ENCODE measurements at regions not wholly inside any gene's neighbourhood (a gene's known extent, or its start where the extent isn't known, plus 50 kb on each side); places are given as distances from the start of the nearest gene placed in this dataset.

GRCh38 chr16:5870886-5871691 is 773.5 kb upstream of the EEF2KMT start:
- H3K9me3 ChIP-seq (ENCODE audit: control insufficient read depth, insufficient read depth, low read length) = peaks cover 12% of the 10 kb centered on the region
- no peak overlapping the region for H3K23ac ChIP-seq (ENCODE audit: low read depth, low read length)
- DNase-seq = no peak
- dilution Hi-C loops (cut with HindIII; ENCODE audit: low sequenced_read_pairs, unreplicated experiment) (no loop called here), intact Hi-C loops (cut with micrococcal nuclease) (no loop called here), in situ Hi-C loops (cut with MboI; ENCODE audit: low sequenced_read_pairs) (no loop called here)
- WGBS, 2 experiments (ENCODE audit: extremely low coverage in 2 of 2, insufficient read length in 1 of 2) = 0% methylated on average over 1 of the region's 11 CpGs; no CpG with 5 or more reads in 1 of the 2 experiments
- no peaks in the 10 kb centered on the region for H3K79me1 ChIP-seq (ENCODE audit: low read depth in 1 of 2, low read length in 2 of 2)
- H3K9ac ChIP-seq (ENCODE audit: low read depth, low read length) = no peak overlapping the region
- H3K14ac ChIP-seq (replicated peaks; ENCODE audit: low read depth, low read length) = no peak overlapping the region
- ATAC-seq (ENCODE audit: low read depth) = no peak
- H3K56ac ChIP-seq (ENCODE audit: extremely low read depth, insufficient read depth, low read length) = no peak overlapping the region
- no peak overlapping the region for H3K27ac ChIP-seq (ENCODE audit: insufficient read depth, low read length)
- H4K8ac ChIP-seq (ENCODE audit: low read depth in 2 of 2, low read length in 2 of 2) = no peak overlapping the region
- no TSS peak for BruUV-seq (replicated peaks)
- no peak overlapping the region for H2BK120ac ChIP-seq (ENCODE audit: low read depth, low read length)
- H4K5ac ChIP-seq (ENCODE audit: low read depth, low read length) = no peak overlapping the region
- no peaks in the 10 kb centered on the region for H3K27me3 ChIP-seq (ENCODE audit: control insufficient read depth, insufficient read depth, low read length)
- H4K20me1 ChIP-seq (ENCODE audit: insufficient read depth, low read length) = no peaks in the 10 kb centered on the region
- no peak overlapping the region for H2BK15ac ChIP-seq (ENCODE audit: low read depth, low read length)
- ChIA-PET CTCF (no interaction called here), POLR2A (ENCODE audit: unreplicated experiment) (no interaction called here)
- H2AK9ac ChIP-seq (replicated peaks; ENCODE audit: low read depth, low read length, poor library complexity) = no peak overlapping the region
- H3K4me3 ChIP-seq (ENCODE audit: insufficient read depth, low read depth, low read length) = no peak overlapping the region
- H3K4ac ChIP-seq (ENCODE audit: low read depth, low read length) = no peak overlapping the region
- no peak overlapping the region for H2AK5ac ChIP-seq (ENCODE audit: low read depth, low read length)
- no peak overlapping the region for H4K91ac ChIP-seq (ENCODE audit: insufficient read depth, low read depth, low read length)
- H2BK20ac ChIP-seq (ENCODE audit: low read depth, low read length) = no peak overlapping the region
- no peaks in the 10 kb centered on the region for H3K36me3 ChIP-seq (ENCODE audit: control insufficient read depth, insufficient read depth, low read length)
- no peaks in the 10 kb centered on the region for H3K9me1 ChIP-seq (ENCODE audit: insufficient read depth, low read length)
- H3K4me1 ChIP-seq (ENCODE audit: control insufficient read depth, insufficient read depth, low read length) = no peaks in the 10 kb centered on the region
- TF ChIP-seq NFE2L2 (IDR thresholded peaks at IDR 0.05; ENCODE audit: low read depth, low read length) (no peak), CHD1 (IDR thresholded peaks at IDR 0.05; ENCODE audit: low read depth, low read length) (no peak), SMC3 (IDR thresholded peaks at IDR 0.05; ENCODE audit: low read depth, low read length) (no peak), POLR2A (IDR thresholded peaks at IDR 0.05; ENCODE audit: low read depth, low read length) (no peak), ELK1 (IDR thresholded peaks at IDR 0.05; ENCODE audit: borderline replicate concordance, low read depth, low read length) (no peak), CEBPB (IDR thresholded peaks at IDR 0.05; ENCODE audit: low read depth, low read length) (no peak), MAZ (IDR thresholded peaks at IDR 0.05; ENCODE audit: borderline replicate concordance, low read depth, low read length) (no peak), RCOR1 (IDR thresholded peaks at IDR 0.05; ENCODE audit: insufficient replicate concordance, low read length) (no peak), USF2 (IDR thresholded peaks at IDR 0.05; ENCODE audit: low read depth, low read length) (no peak), RFX5 (IDR thresholded peaks at IDR 0.05; ENCODE audit: low read depth, low read length) (no peak), MAFK (IDR thresholded peaks at IDR 0.05; ENCODE audit: low read depth, low read length) (no peak), BHLHE40 (IDR thresholded peaks at IDR 0.05; ENCODE audit: low read depth, low read length) (no peak), FOS (IDR thresholded peaks at IDR 0.05; ENCODE audit: low read depth, low read length) (no peak), MXI1 (IDR thresholded peaks at IDR 0.05; ENCODE audit: borderline replicate concordance, low read depth, low read length) (no peak), CTCF (conservative IDR thresholded peaks at IDR 0.05; ENCODE audit: low read depth, low read length) (no peak), RAD21 (IDR thresholded peaks at IDR 0.05; ENCODE audit: low read length) (no peak)
- no peak overlapping the region for H3K4me2 ChIP-seq (ENCODE audit: low read depth, low read length)
- no peak overlapping the region for H3K18ac ChIP-seq (ENCODE audit: low read depth, low read length)
- no peak overlapping the region for H2AFZ ChIP-seq (replicated peaks; ENCODE audit: low read length, poor library complexity)
- H2BK5ac ChIP-seq (ENCODE audit: low read depth, low read length, poor library complexity, severe bottlenecking) = no peak overlapping the region
